OCI-LY1 (cell line): ENCODE measurements at regions not wholly inside any gene's neighbourhood (a gene's known extent, or its start where the extent isn't known, plus 50 kb on each side); places are given as distances from the start of the nearest gene placed in this dataset.

Experiments
- H2AFZ ChIP-seq: fragments of 200-600 bp; sonication (generic), shearing (Covaris generic); 2 replicates; pipeline ENCODE4 v1.6.0; 2014; ENCODE audit warnings: antibody characterized with exemption, mild to moderate bottlenecking, low read length
- H3F3A ChIP-seq: fragments of 200-600 bp; sonication (generic), shearing (Covaris generic); 2 replicates; pipeline ENCODE4 v1.6.0; 2014; ENCODE audit warnings: mild to moderate bottlenecking, antibody characterized with exemption, low read length, moderate library complexity; ENCODE audit not compliant: insufficient read depth
- H3K27ac ChIP-seq: fragments of 200-600 bp; sonication (generic); 2 replicates; pipeline ENCODE4 v1.5.1; 2014; ENCODE audit warnings: low read length, mixed run types, mild to moderate bottlenecking, low read depth; ENCODE audit not compliant: poor library complexity, severe bottlenecking
- H3K27me3 ChIP-seq: fragments of 200-600 bp; sonication (generic); 2 replicates; pipeline ENCODE4 v1.6.0; 2014; ENCODE audit warnings: antibody characterized with exemption, mild to moderate bottlenecking, low read length, moderate library complexity; ENCODE audit not compliant: insufficient read depth
- H3K36me3 ChIP-seq: fragments of 200-600 bp; sonication (generic); 2 replicates; pipeline ENCODE4 v1.6.1; 2014; ENCODE audit warnings: mild to moderate bottlenecking, antibody characterized with exemption, low read length, moderate library complexity, mixed read lengths; ENCODE audit not compliant: insufficient read depth
- H3K4me1 ChIP-seq: fragments of 200-600 bp; sonication (generic); 2 replicates; pipeline ENCODE4 v1.5.1; 2014; ENCODE audit warnings: mild to moderate bottlenecking, low read length, moderate library complexity; ENCODE audit not compliant: insufficient read depth, severe bottlenecking
- H3K4me2 ChIP-seq: fragments of 200-600 bp; sonication (generic), shearing (Covaris generic); 2 replicates; pipeline ENCODE4 v1.6.1; 2014; ENCODE audit warnings: low read length
- H3K4me3 ChIP-seq: fragments of 200-600 bp; sonication (generic); 2 replicates; pipeline ENCODE4 v1.5.1; 2014; ENCODE audit warnings: low read length, low read depth, mild to moderate bottlenecking, mixed read lengths; ENCODE audit not compliant: poor library complexity, severe bottlenecking
- H3K79me2 ChIP-seq: fragments of 200-600 bp; shearing (Covaris generic); 2 replicates; pipeline ENCODE4 v1.6.1; 2016; ENCODE audit warnings: mixed run types, low read length, mixed read lengths; ENCODE audit not compliant: insufficient read depth
- H3K9ac ChIP-seq: fragments of 200-600 bp; sonication (generic), shearing (Covaris generic); 2 replicates; pipeline ENCODE4 v1.6.1; 2014; ENCODE audit warnings: mild to moderate bottlenecking, low read length, mixed read lengths
- H3K9me2 ChIP-seq: fragments of 200-600 bp; sonication (generic), shearing (Covaris generic); 2 replicates; pipeline ENCODE4 v1.6.1; 2014; ENCODE audit warnings: low read depth, mild to moderate bottlenecking, low read length, mixed read lengths
- H3K9me3 ChIP-seq: fragments of 200-600 bp; shearing (Covaris generic); 2 replicates; pipeline ENCODE4 v1.6.1; 2014; ENCODE audit warnings: low read length, mixed read lengths
- H4K20me1 ChIP-seq: fragments of 200-600 bp; sonication (generic), shearing (Covaris generic); 2 replicates; pipeline ENCODE4 v1.6.0; 2016; ENCODE audit warnings: mild to moderate bottlenecking, low read length; ENCODE audit not compliant: insufficient read depth
- CTCF ChIP-seq: fragments of 200-600 bp; sonication (generic), shearing (Covaris generic); IDR thresholded peaks from 2 replicates; pipeline ENCODE4 v1.5.1; 2017; ENCODE audit warnings: mild to moderate bottlenecking, antibody characterized with exemption, low read length, moderate library complexity, mixed read lengths
- EZH2 ChIP-seq: fragments of 200-600 bp; sonication (generic), shearing (Covaris generic); IDR thresholded peaks from 2 replicates; pipeline ENCODE4 v1.8.0; 2017; ENCODE audit warnings: borderline replicate concordance, mixed run types, mild to moderate bottlenecking, antibody characterized with exemption, low read length, moderate library complexity, mixed read lengths

GRCh38 chr7:131122394-131122793, 205.3 kb upstream of the MKLN1 start:
- Histone ChIP-seq H3K4me2 (peak overlapping the region; percentile 35), H3K4me1 (peaks cover 47% of the 10 kb centered on the region), H3K79me2 (no peaks in the 10 kb centered on the region), H3K4me3 (peak overlapping the region; percentile 20), H3K36me3 (no peaks in the 10 kb centered on the region; the same call in 1 of the 2 replicates), H3K9ac (peak overlapping the region; percentile 33), H3K27ac (peak overlapping the region; percentile 98), H3K9me3 (peaks cover 17% of the 10 kb centered on the region), H3K9me2 (no peaks in the 10 kb centered on the region), H4K20me1 (no peaks in the 10 kb centered on the region), H3F3A (0 out of 2 replicates have a peak, but pooled peaks cover 5% of the 10 kb centered on the region), H2AFZ (peak overlapping the region; percentile 57), H3K27me3 (no peaks in the 10 kb centered on the region)
- TF ChIP-seq EZH2, result no peak
- TF ChIP-seq CTCF, result no peak

- TF ChIP-seq EZH2 (no peak), CTCF (no peak)
- H3K36me3 ChIP-seq, result no peaks in the 10 kb centered on the region
- H3F3A ChIP-seq, result 0 out of 2 replicates have a peak, but pooled peaks cover 5% of the 10 kb centered on the region
- no peaks in the 10 kb centered on the region for H3K27me3 ChIP-seq
- no peaks in the 10 kb centered on the region for H3K79me2 ChIP-seq
- no peaks in the 10 kb centered on the region for H4K20me1 ChIP-seq
- peaks cover 6% of the 10 kb centered on the region for H3K9me3 ChIP-seq
- H3K9me2 ChIP-seq, result no peaks in the 10 kb centered on the region
- H3K27ac ChIP-seq, result peak overlapping the region; percentile 98
- peak overlapping the region; percentile 61 for H3K9ac ChIP-seq
- peak overlapping the region; percentile 34 for H3K4me3 ChIP-seq
- H3K4me1 ChIP-seq, result peaks cover 49% of the 10 kb centered on the region
- H2AFZ ChIP-seq, result no peak overlapping the region
- peak overlapping the region; percentile 58 for H3K4me2 ChIP-seq
Measured at GRCh38 chr7:131124001-131124629, 203.6 kb upstream of the MKLN1 start.

DNA sequence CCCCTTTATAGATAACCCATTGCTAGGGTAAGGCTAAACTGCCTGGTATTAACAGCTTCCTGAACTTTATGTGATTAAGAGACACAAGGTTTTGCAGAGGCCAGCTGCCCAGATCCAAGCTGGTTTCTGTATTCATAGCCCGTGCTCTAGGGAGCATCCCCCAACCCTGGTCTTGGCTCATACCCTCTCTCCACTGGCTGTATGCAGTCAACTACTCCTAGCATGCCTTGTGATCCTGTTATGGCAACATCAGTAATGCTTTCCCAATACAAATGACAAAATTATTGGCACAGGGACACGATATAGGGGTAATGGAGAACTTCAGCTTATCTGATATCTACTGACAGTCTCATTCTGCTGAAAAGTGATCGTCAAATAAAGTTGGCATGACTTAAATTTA, 202.8 kb upstream of the MKLN1 start:
- Histone ChIP-seq H4K20me1 (no peaks in the 10 kb centered on the region), H3K79me2 (no peaks in the 10 kb centered on the region), H3K9me2 (no peaks in the 10 kb centered on the region), H3K27ac (peak overlapping the region; percentile 98), H3K4me3 (peak overlapping the region; percentile 34), H3K9ac (peak overlapping the region; percentile 61), H3K4me2 (peak overlapping the region; percentile 58), H3K27me3 (no peaks in the 10 kb centered on the region), H2AFZ (no peak overlapping the region), H3K36me3 (no peaks in the 10 kb centered on the region), H3K4me1 (peaks cover 49% of the 10 kb centered on the region), H3K9me3 (no peaks in the 10 kb centered on the region), H3F3A (0 out of 2 replicates have a peak, but pooled peaks cover 5% of the 10 kb centered on the region)
- TF ChIP-seq EZH2 (no peak), CTCF (no peak)
